ENCODE measurements at regions not wholly inside any gene's neighbourhood (a gene's known extent, or its start where the extent isn't known, plus 50 kb on each side); places are given as distances from the start of the nearest gene placed in this dataset.

- no peaks in the 10 kb centered on the region for H3K9me3 ChIP-seq (ENCODE audit: insufficient read depth, low read depth, low read length)
- H4K20me1 ChIP-seq (ENCODE audit: insufficient read depth, low read length, poor library complexity, severe bottlenecking): no peaks in the 10 kb centered on the region
- no peaks in the 10 kb centered on the region for H3F3A ChIP-seq (ENCODE audit: low read depth)
- H3K27me3 ChIP-seq (ENCODE audit: insufficient read depth, low read length, poor library complexity, severe bottlenecking): no peaks in the 10 kb centered on the region
- H3K9me2 ChIP-seq (replicated peaks; ENCODE audit: low read depth, low read length): no peaks in the 10 kb centered on the region
- no peaks in the 10 kb centered on the region for H3K4me1 ChIP-seq (ENCODE audit: insufficient read depth, low read length, poor library complexity, severe bottlenecking)
- no peak overlapping the region for H3K9ac ChIP-seq (ENCODE audit: low read depth, low read length, poor library complexity, severe bottlenecking)
- no peak overlapping the region for H3K4me2 ChIP-seq (ENCODE audit: low read depth, low read length, poor library complexity, severe bottlenecking)
- no peak overlapping the region for H3K4me3 ChIP-seq (ENCODE audit: low read length, poor library complexity, severe bottlenecking)
- no peaks in the 10 kb centered on the region for H3K79me2 ChIP-seq (ENCODE audit: insufficient read depth, low read length)
- no peak overlapping the region for H2AFZ ChIP-seq (ENCODE audit: low read length)
- TF ChIP-seq EZH2phosphoT487 (IDR thresholded peaks at IDR 0.05; ENCODE audit: borderline replicate concordance) (no peak), CTCF (conservative IDR thresholded peaks at IDR 0.05; ENCODE audit: low read length) (no peak)
- H3K36me3 ChIP-seq (ENCODE audit: insufficient read depth, low read length): no peaks in the 10 kb centered on the region
These were observed 91.1 kb upstream of the NXPH2 start for GRCh38 chr2:138871312-138871711.

GRCh38 chr2:138867341-138867740 lies 87.2 kb upstream of the NXPH2 start:
- no peak overlapping the region for H2AFZ ChIP-seq (ENCODE audit: low read length)
- no peak overlapping the region for H3K4me2 ChIP-seq (ENCODE audit: low read depth, low read length, poor library complexity, severe bottlenecking)
- H3K4me1 ChIP-seq (ENCODE audit: insufficient read depth, low read length, poor library complexity, severe bottlenecking): no peaks in the 10 kb centered on the region
- no peak overlapping the region for H3K4me3 ChIP-seq (ENCODE audit: low read length, poor library complexity, severe bottlenecking)
- TF ChIP-seq EZH2phosphoT487 (IDR thresholded peaks at IDR 0.05; ENCODE audit: borderline replicate concordance) (no peak), CTCF (conservative IDR thresholded peaks at IDR 0.05; ENCODE audit: low read length) (no peak)
- no peaks in the 10 kb centered on the region for H4K20me1 ChIP-seq (ENCODE audit: insufficient read depth, low read length, poor library complexity, severe bottlenecking)
- H3F3A ChIP-seq (ENCODE audit: low read depth): no peaks in the 10 kb centered on the region
- no peaks in the 10 kb centered on the region for H3K27me3 ChIP-seq (ENCODE audit: insufficient read depth, low read length, poor library complexity, severe bottlenecking)
- no peaks in the 10 kb centered on the region for H3K79me2 ChIP-seq (ENCODE audit: insufficient read depth, low read length)
- no peaks in the 10 kb centered on the region for H3K9me2 ChIP-seq (replicated peaks; ENCODE audit: low read depth, low read length)
- no peak overlapping the region for H3K9ac ChIP-seq (ENCODE audit: low read depth, low read length, poor library complexity, severe bottlenecking)
- H3K36me3 ChIP-seq (ENCODE audit: insufficient read depth, low read length): no peaks in the 10 kb centered on the region
- H3K9me3 ChIP-seq (ENCODE audit: insufficient read depth, low read depth, low read length): no peaks in the 10 kb centered on the region

DNA sequence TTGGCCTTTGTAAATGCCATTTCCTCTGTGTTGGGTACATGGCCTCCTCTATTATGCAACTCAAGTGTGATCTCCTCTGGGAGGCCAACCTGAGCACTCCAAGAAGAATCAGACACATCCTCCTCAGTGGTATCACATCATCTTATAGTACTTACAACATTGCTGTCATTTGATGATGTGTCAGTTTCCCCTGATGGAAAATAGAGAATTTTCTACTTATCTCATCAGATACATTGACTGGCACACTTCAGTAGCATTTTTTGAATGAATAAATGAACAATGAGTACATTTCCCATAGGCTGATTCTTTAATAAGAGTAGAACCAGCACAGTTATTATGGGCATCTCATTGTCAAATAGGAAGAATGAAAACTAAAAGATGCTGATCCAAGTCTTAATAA lies 86.6 kb upstream of the NXPH2 start:
- H3K9ac ChIP-seq (ENCODE audit: low read depth, low read length, poor library complexity, severe bottlenecking): no peak overlapping the region
- H3K79me2 ChIP-seq (ENCODE audit: insufficient read depth, low read length): no peaks in the 10 kb centered on the region
- no peaks in the 10 kb centered on the region for H3F3A ChIP-seq (ENCODE audit: low read depth)
- TF ChIP-seq CTCF (conservative IDR thresholded peaks at IDR 0.05; ENCODE audit: low read length): no peak
- TF ChIP-seq EZH2phosphoT487 (IDR thresholded peaks at IDR 0.05; ENCODE audit: borderline replicate concordance): no peak
- H3K9me2 ChIP-seq (replicated peaks; ENCODE audit: low read depth, low read length): no peaks in the 10 kb centered on the region
- no peaks in the 10 kb centered on the region for H3K27me3 ChIP-seq (ENCODE audit: insufficient read depth, low read length, poor library complexity, severe bottlenecking)
- H3K9me3 ChIP-seq (ENCODE audit: insufficient read depth, low read depth, low read length): no peaks in the 10 kb centered on the region
- H4K20me1 ChIP-seq (ENCODE audit: insufficient read depth, low read length, poor library complexity, severe bottlenecking): no peaks in the 10 kb centered on the region
- no peak overlapping the region for H3K4me3 ChIP-seq (ENCODE audit: low read length, poor library complexity, severe bottlenecking)
- no peak overlapping the region for H3K4me2 ChIP-seq (ENCODE audit: low read depth, low read length, poor library complexity, severe bottlenecking)
- H3K36me3 ChIP-seq (ENCODE audit: insufficient read depth, low read length): no peaks in the 10 kb centered on the region
- H3K4me1 ChIP-seq (ENCODE audit: insufficient read depth, low read length, poor library complexity, severe bottlenecking): no peaks in the 10 kb centered on the region
- H2AFZ ChIP-seq (ENCODE audit: low read length): no peak overlapping the region
